ENCODE measurements at regions not wholly inside any gene's neighbourhood (a gene's known extent, or its start where the extent isn't known, plus 50 kb on each side); places are given as distances from the start of the nearest gene placed in this dataset.

GRCh38 chr10:62512732-62513475 is 138.7 kb downstream of the ZNF365 start:
- TF ChIP-seq EZH2 (IDR thresholded peaks at IDR 0.05) (no peak), EZH2phosphoT487 (IDR thresholded peaks at IDR 0.05) (no peak)
- TF ChIP-seq, protein P1, sequence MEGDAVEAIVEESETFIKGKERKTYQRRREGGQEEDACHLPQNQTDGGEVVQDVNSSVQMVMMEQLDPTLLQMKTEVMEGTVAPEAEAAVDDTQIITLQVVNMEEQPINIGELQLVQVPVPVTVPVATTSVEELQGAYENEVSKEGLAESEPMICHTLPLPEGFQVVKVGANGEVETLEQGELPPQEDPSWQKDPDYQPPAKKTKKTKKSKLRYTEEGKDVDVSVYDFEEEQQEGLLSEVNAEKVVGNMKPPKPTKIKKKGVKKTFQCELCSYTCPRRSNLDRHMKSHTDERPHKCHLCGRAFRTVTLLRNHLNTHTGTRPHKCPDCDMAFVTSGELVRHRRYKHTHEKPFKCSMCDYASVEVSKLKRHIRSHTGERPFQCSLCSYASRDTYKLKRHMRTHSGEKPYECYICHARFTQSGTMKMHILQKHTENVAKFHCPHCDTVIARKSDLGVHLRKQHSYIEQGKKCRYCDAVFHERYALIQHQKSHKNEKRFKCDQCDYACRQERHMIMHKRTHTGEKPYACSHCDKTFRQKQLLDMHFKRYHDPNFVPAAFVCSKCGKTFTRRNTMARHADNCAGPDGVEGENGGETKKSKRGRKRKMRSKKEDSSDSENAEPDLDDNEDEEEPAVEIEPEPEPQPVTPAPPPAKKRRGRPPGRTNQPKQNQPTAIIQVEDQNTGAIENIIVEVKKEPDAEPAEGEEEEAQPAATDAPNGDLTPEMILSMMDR (IDR thresholded peaks at IDR 0.05) = no peak

All from neural progenitor cell (in vitro differentiated cells).